ENCODE measurements at regions not wholly inside any gene's neighbourhood (a gene's known extent, or its start where the extent isn't known, plus 50 kb on each side); places are given as distances from the start of the nearest gene placed in this dataset.

- TF ChIP-seq CTCF (conservative IDR thresholded peaks at IDR 0.05; ENCODE audit: low read length) (no peak), EZH2phosphoT487 (IDR thresholded peaks at IDR 0.05; ENCODE audit: borderline replicate concordance, low read depth, low read length) (no peak)
These were observed 1040.1 kb downstream of the MAT2B start for GRCh38 chr5:164545507-164545906.
